ENCODE measurements at regions not wholly inside any gene's neighbourhood (a gene's known extent, or its start where the extent isn't known, plus 50 kb on each side); places are given as distances from the start of the nearest gene placed in this dataset.

- TF ChIP-seq TAF1 (IDR thresholded peaks at IDR 0.05; ENCODE audit: borderline replicate concordance, insufficient read depth, low read length), result no peak
- TF ChIP-seq POLR2AphosphoS5 (IDR thresholded peaks at IDR 0.05; ENCODE audit: low read depth, low read length), result no peak
- no peak for TF ChIP-seq REST (IDR thresholded peaks at IDR 0.05; ENCODE audit: insufficient read depth in 1 of 2, low read depth in 2 of 2, low read length in 2 of 2)
- TF ChIP-seq SIN3A (IDR thresholded peaks at IDR 0.05; ENCODE audit: borderline replicate concordance, insufficient read depth, low read length), result no peak
Observed at GRCh38 chr11:56889986-56890385, 98.7 kb upstream of the OR5AK2 start.

Data from PFSK-1 (cell line).